OCI-LY7 (cell line): ENCODE measurements at regions not wholly inside any gene's neighbourhood (a gene's known extent, or its start where the extent isn't known, plus 50 kb on each side); places are given as distances from the start of the nearest gene placed in this dataset.

ENCODE experiments used
- BruUV-seq: library from RNA; stranded (reverse); fragments of 400-500 nt; replicated peaks from 2 replicates; lab custom pipeline; 2021; lab: Mats Ljungman, UMichigan
- CTCF ChIA-PET: fragments of 300-600 bp; sonication (Branson Sonifier 250); formaldehyde crosslinking; loops from one replicate; lab custom pipeline; 2022; ENCODE audit warnings: antibody characterized with exemption; ENCODE audit not compliant: unreplicated experiment; lab: Charles Lee
- POLR2A ChIA-PET: fragments of 300-600 bp; sonication (Branson Sonifier 250); formaldehyde crosslinking; loops from one replicate; lab custom pipeline; 2022; ENCODE audit warnings: antibody characterized with exemption; lab: Charles Lee
- DNase-seq: peaks from one replicate; pipeline ENCODE4 v3.0.0-alpha.2; 2015; ENCODE audit warnings: low spot score
- H2AFZ ChIP-seq: fragments of 200-600 bp; sonication (generic), shearing (Covaris generic); 2 replicates; pipeline ENCODE4 v1.6.1; 2014; ENCODE audit warnings: mild to moderate bottlenecking, antibody characterized with exemption, low read length, moderate library complexity
- H3K27ac ChIP-seq: fragments of 200-600 bp; sonication (generic); 2 replicates; pipeline ENCODE4 v1.5.1; 2014; ENCODE audit warnings: mixed run types, low read depth, mild to moderate bottlenecking, moderate library complexity, low read length, inconsistent platforms; ENCODE audit not compliant: poor library complexity, severe bottlenecking
- H3K36me3 ChIP-seq: fragments of 200-600 bp; sonication (generic); 2 replicates; pipeline ENCODE4 v1.6.1; 2014; ENCODE audit warnings: mild to moderate bottlenecking, antibody characterized with exemption, low read length, moderate library complexity, mixed read lengths; ENCODE audit not compliant: insufficient read depth
- H3K4me1 ChIP-seq: fragments of 200-600 bp; sonication (generic); 2 replicates; pipeline ENCODE4 v1.5.1; 2014; ENCODE audit warnings: mild to moderate bottlenecking, low read length; ENCODE audit not compliant: insufficient read depth, poor library complexity, severe bottlenecking
- H3K4me2 ChIP-seq: fragments of 200-600 bp; sonication (generic); 2 replicates; pipeline ENCODE4 v1.6.1; 2014; ENCODE audit warnings: mild to moderate bottlenecking, low read length
- H3K4me3 ChIP-seq: fragments of 200-600 bp; sonication (generic); 2 replicates; pipeline ENCODE4 v1.5.1; 2014; ENCODE audit warnings: mild to moderate bottlenecking, low read depth, low read length; ENCODE audit not compliant: poor library complexity, severe bottlenecking
- H3K79me2 ChIP-seq: fragments of 200-600 bp; sonication (generic); 2 replicates; pipeline ENCODE4 v1.6.1; 2016; ENCODE audit warnings: low read depth, mild to moderate bottlenecking, low read length, moderate library complexity, mixed read lengths; ENCODE audit not compliant: insufficient read depth
- H3K9me2 ChIP-seq: fragments of 200-600 bp; sonication (generic); 2 replicates; pipeline ENCODE4 v1.6.1; 2016; ENCODE audit warnings: mild to moderate bottlenecking, low read length, mixed read lengths; ENCODE audit not compliant: insufficient read depth
- H3K9me3 ChIP-seq: fragments of 200-600 bp; sonication (generic); 2 replicates; pipeline ENCODE4 v1.6.1; 2014; ENCODE audit warnings: mild to moderate bottlenecking, mixed run types, low read length, mixed read lengths
- H4K20me1 ChIP-seq: fragments of 200-600 bp; sonication (generic); 2 replicates; pipeline ENCODE4 v1.6.1; 2014; ENCODE audit warnings: mild to moderate bottlenecking, antibody characterized with exemption, low read length, moderate library complexity, mixed read lengths; ENCODE audit not compliant: insufficient read depth
- CTCF ChIP-seq: fragments of 200-600 bp; sonication (generic); conservative IDR thresholded peaks from 2 replicates; pipeline ENCODE4 v1.5.1; 2014; ENCODE audit warnings: mild to moderate bottlenecking, antibody characterized with exemption, low read length, moderate library complexity, mixed read lengths
- EZH2phosphoT487 ChIP-seq: fragments of 200-600 bp; sonication (generic); IDR thresholded peaks from 2 replicates; pipeline ENCODE4 v1.6.1; 2018; ENCODE audit warnings: low read depth, borderline replicate concordance, mild to moderate bottlenecking, mixed run types, antibody characterized with exemption, low read length, moderate library complexity, mixed read lengths
- intact Hi-C: fragments of 100-400 bp; cut with micrococcal nuclease; formaldehyde crosslinking; loops from one replicate; pipeline ENCODE4 v1.10.0; 2022; ENCODE audit not compliant: unreplicated experiment

- H3K79me2 ChIP-seq, result no peaks in the 10 kb centered on the region
- TF ChIP-seq EZH2phosphoT487, result no peak
- TF ChIP-seq CTCF, result no peak
- H3K4me1 ChIP-seq, result peaks cover 3% of the 10 kb centered on the region
- ChIA-PET CTCF (no interaction called here), POLR2A (no interaction called here)
- intact Hi-C loops, result no loop called here
- DNase-seq, result no peak
- no peaks in the 10 kb centered on the region; the same call in 1 of the 2 replicates for H3K36me3 ChIP-seq
- no peak overlapping the region for H3K4me2 ChIP-seq
- no TSS peak for BruUV-seq
- H3K4me3 ChIP-seq, result no peak overlapping the region
- H3K27ac ChIP-seq, result no peak overlapping the region
- no peaks in the 10 kb centered on the region for H3K9me2 ChIP-seq
- peak overlapping the region; percentile 51 for H2AFZ ChIP-seq
- H4K20me1 ChIP-seq, result no peaks in the 10 kb centered on the region
- H3K9me3 ChIP-seq, result peaks cover 11% of the 10 kb centered on the region; the same call in 1 of the 2 replicates
Measured at GRCh38 chr12:78430551-78430950, 434.0 kb upstream of the SYT1 start.

- H2AFZ ChIP-seq, result no peak overlapping the region
- no peaks in the 10 kb centered on the region for H3K79me2 ChIP-seq
- no peaks in the 10 kb centered on the region for H4K20me1 ChIP-seq
- ChIA-PET POLR2A (no interaction called here), CTCF (no interaction called here)
- DNase-seq, result no peak
- intact Hi-C loops, result no loop called here
- no peaks in the 10 kb centered on the region for H3K4me1 ChIP-seq
- no peak overlapping the region for H3K4me2 ChIP-seq
- no TSS peak for BruUV-seq
- H3K9me3 ChIP-seq, result peaks cover 11% of the 10 kb centered on the region; the same call in 1 of the 2 replicates
- no peaks in the 10 kb centered on the region for H3K9me2 ChIP-seq
- H3K36me3 ChIP-seq, result no peaks in the 10 kb centered on the region; the same call in 1 of the 2 replicates
- TF ChIP-seq EZH2phosphoT487 (no peak), CTCF (no peak)
- no peak overlapping the region for H3K4me3 ChIP-seq
- no peak overlapping the region for H3K27ac ChIP-seq
Measured at GRCh38 chr12:78431931-78432330, 432.6 kb upstream of the SYT1 start.

GRCh38 chr12:78439666-78440065, 424.9 kb upstream of the SYT1 start:
- H3K27ac ChIP-seq, result no peak overlapping the region
- no peaks in the 10 kb centered on the region for H4K20me1 ChIP-seq
- DNase-seq, result no peak
- H3K79me2 ChIP-seq, result no peaks in the 10 kb centered on the region
- intact Hi-C loops, result no loop called here
- no peak overlapping the region for H3K4me2 ChIP-seq
- CTCF ChIA-PET, result no interaction called here
- H3K4me3 ChIP-seq, result no peak overlapping the region
- TF ChIP-seq CTCF (no peak), EZH2phosphoT487 (no peak)
- H3K4me1 ChIP-seq, result no peaks in the 10 kb centered on the region
- no peaks in the 10 kb centered on the region for H3K9me2 ChIP-seq
- no peaks in the 10 kb centered on the region; the same call in 1 of the 2 replicates for H3K36me3 ChIP-seq
- no TSS peak for BruUV-seq
- H3K9me3 ChIP-seq, result peaks cover 20% of the 10 kb centered on the region; the same call in 1 of the 2 replicates
- 0 out of 2 replicates have a peak overlapping the region, but pooled peaks have one; percentile 7 for H2AFZ ChIP-seq
- POLR2A ChIA-PET, result no interaction called here
